Mucosa of descending colon (tissue), 3 donors: ENCODE measurements at regions not wholly inside any gene's neighbourhood (a gene's known extent, or its start where the extent isn't known, plus 50 kb on each side); places are given as distances from the start of the nearest gene placed in this dataset.
A peak's percentile ranks its signal among the peaks of the same experiment; 100 is the strongest.

ENCODE experiments used
- ATAC-seq: fragments of 200-7000 bp; cut with Tn5 transposase; one replicate; pipeline ENCODE4 v1.9.1; 2020; ENCODE audit warnings: mild to moderate bottlenecking, moderate library complexity
- DNase-seq, 3 donors: peaks; one replicate each; pipeline ENCODE4 v3.0.0-alpha.2; 2020
- H3K36me3 ChIP-seq: fragments of 200-600 bp; one replicate; pipeline ENCODE4 v1.8.0; 2021; ENCODE audit warnings: low read depth, mild to moderate bottlenecking
- H3K4me1 ChIP-seq: fragments of 200-600 bp; one replicate; pipeline ENCODE4 v1.8.0; 2021; ENCODE audit warnings: low read depth, mild to moderate bottlenecking
- H3K4me3 ChIP-seq: fragments of 200-600 bp; one replicate; pipeline ENCODE4 v1.8.0; 2021; ENCODE audit warnings: mild to moderate bottlenecking
- H3K9me3 ChIP-seq: fragments of 200-600 bp; one replicate; pipeline ENCODE4 v1.8.0; 2021; ENCODE audit warnings: mild to moderate bottlenecking
- intact Hi-C, 2 donors: fragments of 100-400 bp; cut with DNase I in 1 of 2; cut with micrococcal nuclease in 1 of 2; formaldehyde crosslinking; loops; one replicate each; pipeline versions ENCODE4 v1.11.0 to v1.11.1; 2022; cut with DNase I, micrococcal nuclease
- TF ChIP-seq, protein P1 (sequence below): fragments of 200-600 bp; IDR thresholded peaks from one replicate; pipeline ENCODE4 v1.8.0; 2022; ENCODE audit warnings: antibody characterized with exemption, mild to moderate bottlenecking
- donor health status: DM: no; HTN: no; CAD: no; lungs with moderate emphysema.
- donor health status: DM: no; HTN: no; CAD: no.
- donor health status: DM: no; HTN: yes; CAD: no.

DNA sequence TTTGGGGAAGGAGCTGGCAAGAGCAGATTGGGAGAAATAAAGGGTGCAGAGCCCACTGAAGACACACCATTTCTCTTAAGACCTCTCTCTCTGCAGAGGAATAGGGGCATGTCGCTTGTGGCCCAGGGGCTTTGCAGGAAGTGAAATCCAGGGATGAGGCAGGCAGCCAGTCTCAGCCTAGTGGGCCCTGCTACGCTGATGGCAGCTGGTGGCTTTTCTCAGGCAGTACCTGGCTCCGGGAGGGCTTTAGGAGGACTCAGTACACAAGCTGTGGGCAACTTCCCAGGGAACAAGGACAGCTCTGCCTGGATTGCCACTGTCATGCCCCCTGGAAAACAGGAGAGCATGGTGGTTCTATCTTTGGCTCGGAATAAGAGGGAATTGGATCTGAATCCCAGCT is 76.2 kb upstream of the NEURL1B start:
- no peak for ATAC-seq
- TF ChIP-seq, protein P1, sequence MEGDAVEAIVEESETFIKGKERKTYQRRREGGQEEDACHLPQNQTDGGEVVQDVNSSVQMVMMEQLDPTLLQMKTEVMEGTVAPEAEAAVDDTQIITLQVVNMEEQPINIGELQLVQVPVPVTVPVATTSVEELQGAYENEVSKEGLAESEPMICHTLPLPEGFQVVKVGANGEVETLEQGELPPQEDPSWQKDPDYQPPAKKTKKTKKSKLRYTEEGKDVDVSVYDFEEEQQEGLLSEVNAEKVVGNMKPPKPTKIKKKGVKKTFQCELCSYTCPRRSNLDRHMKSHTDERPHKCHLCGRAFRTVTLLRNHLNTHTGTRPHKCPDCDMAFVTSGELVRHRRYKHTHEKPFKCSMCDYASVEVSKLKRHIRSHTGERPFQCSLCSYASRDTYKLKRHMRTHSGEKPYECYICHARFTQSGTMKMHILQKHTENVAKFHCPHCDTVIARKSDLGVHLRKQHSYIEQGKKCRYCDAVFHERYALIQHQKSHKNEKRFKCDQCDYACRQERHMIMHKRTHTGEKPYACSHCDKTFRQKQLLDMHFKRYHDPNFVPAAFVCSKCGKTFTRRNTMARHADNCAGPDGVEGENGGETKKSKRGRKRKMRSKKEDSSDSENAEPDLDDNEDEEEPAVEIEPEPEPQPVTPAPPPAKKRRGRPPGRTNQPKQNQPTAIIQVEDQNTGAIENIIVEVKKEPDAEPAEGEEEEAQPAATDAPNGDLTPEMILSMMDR = no peak
- intact Hi-C loops = no loop called here
- H3K4me1 ChIP-seq = peaks cover 15% of the 10 kb centered on the region
- H3K36me3 ChIP-seq = no peaks in the 10 kb centered on the region
- H3K4me3 ChIP-seq = no peak overlapping the region
- DNase-seq = no peak
- no peaks in the 10 kb centered on the region for H3K9me3 ChIP-seq

DNA sequence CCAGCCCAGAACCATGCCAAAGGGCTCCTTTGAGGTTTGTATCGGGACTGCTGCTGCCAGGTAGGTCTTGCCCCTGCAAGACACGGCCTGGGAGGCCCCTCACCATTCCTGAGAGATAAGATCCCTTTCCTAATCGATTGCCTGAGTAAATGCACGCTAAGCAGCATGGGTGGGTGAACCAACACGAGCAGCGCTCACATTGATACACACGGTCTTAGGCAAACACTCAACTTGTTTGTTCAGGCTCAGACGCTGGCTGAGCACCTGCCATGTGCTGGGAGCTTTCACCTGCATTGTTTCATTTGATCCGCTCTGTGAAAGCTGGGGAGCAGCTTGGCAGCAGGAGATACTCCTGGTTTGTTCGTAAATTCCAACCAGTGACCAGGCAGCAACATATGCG is 76.9 kb upstream of the NEURL1B start:
- H3K4me1 ChIP-seq = peaks cover 12% of the 10 kb centered on the region
- intact Hi-C loops = no loop called here

DNA sequence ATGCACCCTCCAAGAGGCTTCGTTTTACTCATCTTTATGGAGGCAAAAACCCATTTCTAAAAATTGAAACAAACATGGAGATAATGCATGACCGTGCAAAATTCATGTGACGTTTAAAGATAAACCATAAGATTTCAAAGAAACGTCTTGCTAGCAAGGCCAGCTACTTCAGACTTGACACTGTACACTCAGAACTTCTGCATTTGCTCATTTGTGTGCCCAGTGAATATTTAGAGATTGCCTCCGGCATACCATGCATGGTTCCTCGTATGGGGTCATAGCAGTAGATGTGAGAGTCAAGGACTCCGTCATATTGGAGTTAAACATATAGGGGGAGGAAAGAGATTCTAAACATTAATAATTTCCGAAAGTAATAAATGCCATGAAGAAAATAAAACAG is 78.6 kb upstream of the NEURL1B start:
- Histone ChIP-seq H3K9me3 (no peaks in the 10 kb centered on the region), H3K4me1 (peaks cover 3% of the 10 kb centered on the region), H3K36me3 (no peaks in the 10 kb centered on the region), H3K4me3 (no peak overlapping the region)
- intact Hi-C loops = no loop called here
- ATAC-seq (no peak), DNase-seq (no peak)
- TF ChIP-seq, protein P1 = no peak

More for the DNA sequence above, 76.9 kb upstream of the NEURL1B start:
- Histone ChIP-seq H3K9me3 (no peaks in the 10 kb centered on the region), H3K36me3 (no peaks in the 10 kb centered on the region), H3K4me3 (no peak overlapping the region)
- peak; percentile 72 for ATAC-seq
- peak in 1 of 3 donors; percentile 51 for DNase-seq
- TF ChIP-seq, protein P1 = no peak

DNA sequence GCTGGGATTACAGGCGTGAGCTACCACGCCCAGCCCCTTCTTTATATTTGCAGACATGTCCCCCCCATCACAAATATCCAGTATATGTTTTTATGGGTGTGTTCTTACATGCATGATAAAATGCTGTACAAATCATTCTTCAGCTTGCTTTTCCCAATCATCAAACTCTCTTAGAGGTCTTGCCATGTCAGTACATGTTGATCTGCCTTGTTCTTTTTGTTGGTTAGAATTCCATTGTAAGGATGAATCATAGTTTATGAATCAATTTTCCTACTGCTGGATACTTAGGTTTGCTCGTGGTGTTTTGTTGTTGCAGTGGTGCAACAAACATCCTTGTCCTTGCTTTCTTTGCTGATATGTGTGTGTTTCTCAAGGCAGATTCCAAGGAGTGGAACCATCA is 79.9 kb upstream of the NEURL1B start:
- Histone ChIP-seq H3K4me1 (peaks cover 3% of the 10 kb centered on the region), H3K36me3 (no peaks in the 10 kb centered on the region), H3K4me3 (no peak overlapping the region), H3K9me3 (no peaks in the 10 kb centered on the region)
- ATAC-seq (no peak), DNase-seq (no peak)
- intact Hi-C loops = no loop called here
- TF ChIP-seq, protein P1 = no peak

DNA sequence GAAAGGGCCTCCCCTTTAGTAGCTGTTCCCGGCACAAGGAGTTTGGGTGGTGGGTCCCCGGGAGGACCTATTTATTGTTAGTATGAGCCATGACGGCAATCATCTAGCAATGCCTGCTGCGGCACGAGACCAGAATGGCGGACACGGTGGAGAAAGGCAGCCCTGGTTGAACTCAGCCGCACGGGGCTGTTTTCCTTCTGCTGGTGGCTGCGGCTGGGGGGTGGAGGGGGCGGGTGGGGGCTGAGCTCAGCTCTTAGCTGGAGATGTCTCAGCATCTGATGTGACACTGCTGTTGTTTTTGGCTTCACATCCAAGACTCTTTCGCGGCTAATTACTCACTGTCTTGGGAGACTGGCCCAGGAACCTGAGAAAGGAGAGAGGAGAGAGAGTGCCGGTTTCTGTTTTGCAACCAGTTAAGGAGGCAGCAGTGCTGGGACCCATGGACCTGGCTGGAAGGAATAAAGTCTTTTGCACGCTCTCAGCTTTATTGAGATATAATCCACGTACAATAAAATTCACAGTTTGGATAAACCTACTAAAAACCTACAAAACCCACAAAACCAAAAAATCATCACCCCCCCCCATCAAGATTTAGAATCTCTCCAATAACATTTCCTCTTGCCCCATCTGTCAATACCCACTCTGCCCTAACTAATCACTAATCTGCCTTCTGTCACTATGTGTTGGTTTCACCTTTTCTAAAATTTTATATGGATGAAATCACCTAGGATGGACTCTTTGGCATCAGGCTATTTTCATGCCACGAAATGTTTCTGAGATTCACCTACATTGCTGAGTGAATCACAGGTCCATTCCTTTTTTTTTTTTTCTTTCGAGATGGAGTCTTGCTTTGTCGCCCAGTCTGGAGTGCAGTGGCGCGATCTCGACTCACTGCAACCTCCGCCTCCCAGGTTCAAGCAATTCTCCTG is 81.8 kb upstream of the NEURL1B start:
- peak in 2 of 3 donors; percentile 44 to 55 for DNase-seq
- peak; percentile 39 for ATAC-seq
- H3K4me3 ChIP-seq = no peak overlapping the region
- TF ChIP-seq, protein P1 = no peak
- H3K36me3 ChIP-seq = no peaks in the 10 kb centered on the region
- no peaks in the 10 kb centered on the region for H3K4me1 ChIP-seq
- intact Hi-C loops = no loop called here
- H3K9me3 ChIP-seq = no peaks in the 10 kb centered on the region
